CD8-positive, alpha-beta memory T cell (primary cell): ENCODE measurements at regions not wholly inside any gene's neighbourhood (a gene's known extent, or its start where the extent isn't known, plus 50 kb on each side); places are given as distances from the start of the nearest gene placed in this dataset.
"Not testable (repeated sequence)": the region's sequence is repeated elsewhere in the genome, so short reads cannot be mapped to it uniquely, and the experiment has no call there.

ENCODE experiments used
- CTCF ChIA-PET: fragments of 350-600 bp; sonication (Branson Sonifier 250); formaldehyde crosslinking; loops from one replicate; lab custom pipeline; 2021; ENCODE audit warnings: antibody characterized with exemption; lab: Charles Lee
- POLR2A ChIA-PET: fragments of 350-600 bp; sonication (Branson Sonifier 250); formaldehyde crosslinking; loops from one replicate; lab custom pipeline; 2021; ENCODE audit warnings: antibody characterized with exemption; lab: Charles Lee
- DNase-seq, 5 donors: peaks; one replicate each; pipeline versions ENCODE4 v3.0.0 to v3.0.0-alpha.2; 2020 to 2022; ENCODE audit warnings: mixed read lengths in 1 of 5
- H3K27ac ChIP-seq: one replicate; pipeline ENCODE4 v1.7.0; 2013; ENCODE audit warnings: low read depth, mild to moderate bottlenecking, low read length, moderate library complexity
- H3K27me3 ChIP-seq: 2 replicates; pipeline ENCODE4 v1.7.0; 2013; ENCODE audit warnings: low read length, mild to moderate bottlenecking; ENCODE audit not compliant: insufficient read depth, poor library complexity, severe bottlenecking
- H3K36me3 ChIP-seq: 2 replicates; pipeline ENCODE4 v1.7.0; 2013; ENCODE audit warnings: mild to moderate bottlenecking, low read length, moderate library complexity; ENCODE audit not compliant: insufficient read depth
- H3K4me1 ChIP-seq: 2 replicates; pipeline ENCODE4 v1.7.0; 2013; ENCODE audit warnings: mild to moderate bottlenecking, low read length, moderate library complexity; ENCODE audit not compliant: insufficient read depth
- H3K4me3 ChIP-seq: 2 replicates; pipeline ENCODE4 v1.7.0; 2013; ENCODE audit warnings: mild to moderate bottlenecking, low read length
- H3K9me3 ChIP-seq: 2 replicates; pipeline ENCODE4 v1.7.0; 2013; ENCODE audit warnings: mild to moderate bottlenecking, low read length
- H3K27ac Mint-ChIP-seq, 8 donors: one replicate each; pipeline ENCODE4 v1.8.0; 2020 to 2021; ENCODE audit warnings: mixed read lengths in 8 of 8, mild to moderate bottlenecking in 6 of 8, inconsistent platforms in 3 of 8, moderate library complexity in 3 of 8
- H3K27me3 Mint-ChIP-seq, 2 donors: one replicate each; pipeline ENCODE4 v1.8.0; 2020 to 2021; ENCODE audit warnings: mixed read lengths in 2 of 2, mild to moderate bottlenecking in 1 of 2, moderate library complexity in 1 of 2
- H3K36me3 Mint-ChIP-seq, 3 donors: one replicate each; pipeline ENCODE4 v1.8.0; 2020 to 2021; ENCODE audit warnings: mixed read lengths in 3 of 3, inconsistent platforms in 1 of 3, mild to moderate bottlenecking in 1 of 3
- H3K4me1 Mint-ChIP-seq, 3 donors: one replicate each; pipeline ENCODE4 v1.8.0; 2020 to 2021; ENCODE audit warnings: mixed read lengths in 3 of 3, inconsistent platforms in 1 of 3, mild to moderate bottlenecking in 1 of 3
- H3K4me3 Mint-ChIP-seq, 7 donors: one replicate each; pipeline ENCODE4 v1.8.0; 2020 to 2021; ENCODE audit warnings: mixed read lengths in 7 of 7, mild to moderate bottlenecking in 6 of 7, moderate library complexity in 4 of 7, inconsistent platforms in 2 of 7
- H3K9me3 Mint-ChIP-seq, 5 donors: one replicate each; pipeline ENCODE4 v1.8.0; 2020 to 2022; ENCODE audit warnings: mixed read lengths in 5 of 5, mild to moderate bottlenecking in 3 of 5, moderate library complexity in 2 of 5, inconsistent platforms in 1 of 5

GRCh38 chr6:74208239-74208638, 512.2 kb downstream of the CD109 start:
- Mint-ChIP-seq H3K4me3 (no peak overlapping the region), H3K9me3 (peaks cover 5 to 21% (median 17%) of the 10 kb centered on the region in 5 donors), H3K4me1 (no peaks in the 10 kb centered on the region), H3K27me3 (no peaks in the 10 kb centered on the region), H3K27ac (no peak overlapping the region), H3K36me3 (no peaks in the 10 kb centered on the region)
- no peak overlapping the region for H3K4me3 ChIP-seq
- no peak for DNase-seq
- no peaks in the 10 kb centered on the region for H3K9me3 ChIP-seq
- H3K27me3 ChIP-seq: no peaks in the 10 kb centered on the region
- ChIA-PET CTCF (no interaction called here), POLR2A (no interaction called here)
- no peaks in the 10 kb centered on the region for H3K4me1 ChIP-seq
- no peaks in the 10 kb centered on the region for H3K36me3 ChIP-seq
- no peak overlapping the region for H3K27ac ChIP-seq

GRCh38 chr6:74199215-74199915, 503.4 kb downstream of the CD109 start:
- H3K4me3 Mint-ChIP-seq: no peak overlapping the region
- DNase-seq: no peak
- no peak overlapping the region for H3K27ac ChIP-seq
- H3K9me3 ChIP-seq: no peaks in the 10 kb centered on the region
- peaks cover 2 to 10% (median 3%) of the 10 kb centered on the region in 5 donors for H3K9me3 Mint-ChIP-seq
- H3K27me3 ChIP-seq: no peaks in the 10 kb centered on the region
- H3K4me1 ChIP-seq: no peaks in the 10 kb centered on the region
- POLR2A ChIA-PET: no interaction called here
- no peaks in the 10 kb centered on the region for H3K27me3 Mint-ChIP-seq
- H3K36me3 ChIP-seq: no peaks in the 10 kb centered on the region
- no peak overlapping the region for H3K4me3 ChIP-seq
- H3K4me1 Mint-ChIP-seq: no peaks in the 10 kb centered on the region
- H3K36me3 Mint-ChIP-seq: no peaks in the 10 kb centered on the region
- CTCF ChIA-PET: no interaction called here
- H3K27ac Mint-ChIP-seq: no peak overlapping the region

- H3K4me1 ChIP-seq: no peaks in the 10 kb centered on the region
- no peaks in the 10 kb centered on the region for H3K36me3 Mint-ChIP-seq
- POLR2A ChIA-PET: no interaction called here
- H3K27me3 ChIP-seq: no peaks in the 10 kb centered on the region
- DNase-seq: no peak
- no peaks in the 10 kb centered on the region for H3K36me3 ChIP-seq
- H3K27ac ChIP-seq: no peak overlapping the region
- no peak overlapping the region for H3K4me3 Mint-ChIP-seq
- no peak overlapping the region for H3K4me3 ChIP-seq
- H3K4me1 Mint-ChIP-seq: no peaks in the 10 kb centered on the region
- peaks cover 0 to 1% of the 10 kb centered on the region in 2 donors for H3K27me3 Mint-ChIP-seq
- CTCF ChIA-PET: no interaction called here
- H3K9me3 ChIP-seq: no peaks in the 10 kb centered on the region
- H3K9me3 Mint-ChIP-seq: peaks cover 2 to 4% (median 3%) of the 10 kb centered on the region in 5 donors
- H3K27ac Mint-ChIP-seq: no peak overlapping the region
Observed at GRCh38 chr6:74197310-74197709, 501.3 kb downstream of the CD109 start.

- H3K4me3 Mint-ChIP-seq: no peak overlapping the region
- H3K27ac Mint-ChIP-seq: no peak overlapping the region
- no peaks in the 10 kb centered on the region for H3K36me3 ChIP-seq
- H3K4me1 Mint-ChIP-seq: no peaks in the 10 kb centered on the region
- H3K4me1 ChIP-seq: no peaks in the 10 kb centered on the region
- no peaks in the 10 kb centered on the region for H3K27me3 Mint-ChIP-seq
- no peak for DNase-seq
- POLR2A ChIA-PET: no interaction called here
- H3K9me3 ChIP-seq: no peaks in the 10 kb centered on the region
- H3K4me3 ChIP-seq: no peak overlapping the region
- CTCF ChIA-PET: no interaction called here
- H3K27ac ChIP-seq: no peak overlapping the region
- no peaks in the 10 kb centered on the region for H3K27me3 ChIP-seq
- no peaks in the 10 kb centered on the region for H3K36me3 Mint-ChIP-seq
- peaks cover 0 to 10% (median 0%) of the 10 kb centered on the region in 5 donors for H3K9me3 Mint-ChIP-seq
Observed at GRCh38 chr6:74187811-74188210, 491.8 kb downstream of the CD109 start.

GRCh38 chr6:74182992-74183391, 487.0 kb downstream of the CD109 start:
- ChIA-PET POLR2A (no interaction called here), CTCF (no interaction called here)
- Mint-ChIP-seq H3K27ac (peak overlapping the region in 1 of 8 donors; percentile 66), H3K4me1 (no peaks in the 10 kb centered on the region), H3K27me3 (no peaks in the 10 kb centered on the region), H3K36me3 (no peaks in the 10 kb centered on the region), H3K4me3 (no peak overlapping the region), H3K9me3 (peaks cover 0 to 5% (median 3%) of the 10 kb centered on the region in 5 donors)
- no peaks in the 10 kb centered on the region for H3K27me3 ChIP-seq
- DNase-seq: no peak
- no peaks in the 10 kb centered on the region for H3K9me3 ChIP-seq
- no peaks in the 10 kb centered on the region for H3K36me3 ChIP-seq
- H3K27ac ChIP-seq: no peak overlapping the region
- H3K4me1 ChIP-seq: no peaks in the 10 kb centered on the region
- H3K4me3 ChIP-seq: no peak overlapping the region

GRCh38 chr6:74181471-74181870, 485.5 kb downstream of the CD109 start:
- Mint-ChIP-seq H3K27me3 (no peaks in the 10 kb centered on the region), H3K9me3 (peaks cover 0 to 5% (median 3%) of the 10 kb centered on the region in 5 donors), H3K36me3 (no peaks in the 10 kb centered on the region), H3K27ac (no peak overlapping the region), H3K4me3 (no peak overlapping the region), H3K4me1 (no peaks in the 10 kb centered on the region)
- no peak for DNase-seq
- Histone ChIP-seq H3K27ac (no peak overlapping the region), H3K36me3 (no peaks in the 10 kb centered on the region), H3K4me1 (no peaks in the 10 kb centered on the region), H3K9me3 (no peaks in the 10 kb centered on the region), H3K27me3 (no peaks in the 10 kb centered on the region), H3K4me3 (no peak overlapping the region)
- POLR2A ChIA-PET: no interaction called here
- CTCF ChIA-PET: no interaction called here

GRCh38 chr6:74177506-74177905, 481.5 kb downstream of the CD109 start:
- ChIA-PET CTCF (no interaction called here), POLR2A (no interaction called here)
- no peaks in the 10 kb centered on the region for H3K36me3 Mint-ChIP-seq
- H3K4me1 ChIP-seq: no peaks in the 10 kb centered on the region
- no peak overlapping the region for H3K27ac Mint-ChIP-seq
- no peaks in the 10 kb centered on the region for H3K9me3 ChIP-seq
- no peak overlapping the region for H3K4me3 Mint-ChIP-seq
- H3K4me1 Mint-ChIP-seq: no peaks in the 10 kb centered on the region
- no peaks in the 10 kb centered on the region for H3K27me3 ChIP-seq
- peaks cover 0 to 5% (median 3%) of the 10 kb centered on the region in 5 donors for H3K9me3 Mint-ChIP-seq
- DNase-seq: no peak
- no peak overlapping the region for H3K4me3 ChIP-seq
- no peaks in the 10 kb centered on the region for H3K27me3 Mint-ChIP-seq
- no peaks in the 10 kb centered on the region for H3K36me3 ChIP-seq
- H3K27ac ChIP-seq: no peak overlapping the region

GRCh38 chr6:74170550-74170949, 474.5 kb downstream of the CD109 start:
- H3K27me3 ChIP-seq, H3K4me3 ChIP-seq, H3K36me3 ChIP-seq, H3K4me1 ChIP-seq, H3K36me3 Mint-ChIP-seq, DNase-seq, CTCF ChIA-PET, H3K4me3 Mint-ChIP-seq, POLR2A ChIA-PET, H3K4me1 Mint-ChIP-seq, H3K9me3 ChIP-seq, H3K27me3 Mint-ChIP-seq, H3K9me3 Mint-ChIP-seq, H3K27ac ChIP-seq, H3K27ac Mint-ChIP-seq: not testable (repeated sequence)
